H9 (cell line): ENCODE measurements at regions not wholly inside any gene's neighbourhood (a gene's known extent, or its start where the extent isn't known, plus 50 kb on each side); places are given as distances from the start of the nearest gene placed in this dataset.

ENCODE experiments used
- DNase-seq: peaks from one replicate; pipeline ENCODE4 v3.0.0-alpha.2; 2017
- H2AFZ ChIP-seq: one replicate; pipeline ENCODE4 v1.6.1; 2013; ENCODE audit warnings: mild to moderate bottlenecking, low read length, control low read depth, moderate library complexity
- H2AK5ac ChIP-seq: 2 replicates; pipeline ENCODE4 v1.6.1; 2013; ENCODE audit warnings: low read length, control low read depth, mixed read lengths; ENCODE audit not compliant: insufficient read length
- H2BK120ac ChIP-seq: one replicate; pipeline ENCODE4 v1.6.1; 2013; ENCODE audit warnings: low read depth, mild to moderate bottlenecking, low read length, control low read depth, inconsistent platforms; ENCODE audit not compliant: poor library complexity, severe bottlenecking
- H2BK12ac ChIP-seq: 2 replicates; pipeline ENCODE4 v1.6.1; 2013; ENCODE audit warnings: low read length, control low read depth, mixed read lengths, low read depth; ENCODE audit not compliant: insufficient read length
- H2BK15ac ChIP-seq: 2 replicates; pipeline ENCODE4 v1.6.1; 2013; ENCODE audit warnings: low read depth, low read length, control low read depth
- H2BK20ac ChIP-seq: one replicate; pipeline ENCODE4 v1.6.1; 2013; ENCODE audit warnings: low read depth, mild to moderate bottlenecking, low read length, control low read depth, inconsistent platforms; ENCODE audit not compliant: poor library complexity, severe bottlenecking
- H2BK5ac ChIP-seq: 2 replicates; pipeline ENCODE4 v1.6.1; 2013; ENCODE audit warnings: low read length, control low read depth, mixed read lengths; ENCODE audit not compliant: insufficient read length
- H3K14ac ChIP-seq: 2 replicates; pipeline ENCODE4 v1.6.1; 2013; ENCODE audit warnings: low read length, control low read depth; ENCODE audit not compliant: insufficient read depth
- H3K18ac ChIP-seq: 2 replicates; pipeline ENCODE4 v1.6.1; 2013; ENCODE audit warnings: low read depth, mild to moderate bottlenecking, mixed read lengths, low read length, control low read depth; ENCODE audit not compliant: insufficient read length
- H3K23ac ChIP-seq: 2 replicates; pipeline ENCODE4 v1.6.1; 2013; ENCODE audit warnings: low read length, control low read depth, mixed read lengths, low read depth; ENCODE audit not compliant: insufficient read length
- H3K23me2 ChIP-seq: 2 replicates; pipeline ENCODE4 v1.6.1; 2013; ENCODE audit warnings: low read depth, mild to moderate bottlenecking, mixed read lengths, low read length, control low read depth; ENCODE audit not compliant: insufficient read length, poor library complexity, severe bottlenecking
- H3K27ac ChIP-seq: 2 replicates; pipeline ENCODE4 v1.5.1; 2013; ENCODE audit warnings: low read length, control low read depth, mixed read lengths, low read depth; ENCODE audit not compliant: insufficient read length
- H3K27me3 ChIP-seq: 2 replicates; pipeline ENCODE4 v1.6.1; 2013; ENCODE audit warnings: low read length, control low read depth, inconsistent platforms; ENCODE audit not compliant: insufficient read depth
- H3K4ac ChIP-seq: 2 replicates; pipeline ENCODE4 v1.6.1; 2013; ENCODE audit warnings: low read depth, mild to moderate bottlenecking, control low read depth, inconsistent platforms, low read length, moderate library complexity
- H3K4me1 ChIP-seq: 2 replicates; pipeline ENCODE4 v1.6.1; 2013; ENCODE audit warnings: low read length, control low read depth, inconsistent platforms; ENCODE audit not compliant: insufficient read depth
- H3K4me2 ChIP-seq: 2 replicates; pipeline ENCODE4 v1.6.1; 2013; ENCODE audit warnings: low read length, control low read depth, mixed read lengths; ENCODE audit not compliant: insufficient read length, insufficient read depth
- H3K56ac ChIP-seq: 2 replicates; pipeline ENCODE4 v1.6.1; 2013; ENCODE audit warnings: low read depth, mild to moderate bottlenecking, mixed read lengths, low read length, control low read depth; ENCODE audit not compliant: insufficient read length
- H3K79me1 ChIP-seq: 2 replicates; pipeline ENCODE4 v1.6.1; 2013; ENCODE audit warnings: low read depth, mild to moderate bottlenecking, moderate library complexity, low read length, control low read depth, inconsistent platforms; ENCODE audit not compliant: insufficient read depth, poor library complexity, severe bottlenecking
- H3K79me2 ChIP-seq: 2 replicates; pipeline ENCODE4 v1.6.1; 2013; ENCODE audit warnings: low read length, control low read depth, inconsistent platforms; ENCODE audit not compliant: insufficient read depth
- H3K9ac ChIP-seq: 2 replicates; pipeline ENCODE4 v1.6.1; 2013; ENCODE audit warnings: low read length, control low read depth, mixed read lengths; ENCODE audit not compliant: insufficient read length; ENCODE audit errors: extremely low read depth
- H3K9me3 ChIP-seq: one replicate; pipeline ENCODE4 v1.6.1; 2013; ENCODE audit warnings: low read depth, low read length, inconsistent platforms; ENCODE audit not compliant: control insufficient read depth
- H3T11ph ChIP-seq: one replicate; pipeline ENCODE4 v1.6.1; 2013; ENCODE audit warnings: mild to moderate bottlenecking, low read length, control low read depth, inconsistent platforms
- H4K20me1 ChIP-seq: one replicate; pipeline ENCODE4 v1.6.1; 2013; ENCODE audit not compliant: control insufficient read depth, insufficient read length, insufficient read depth
- H4K5ac ChIP-seq: 2 replicates; pipeline ENCODE4 v1.6.1; 2013; ENCODE audit warnings: low read depth, mild to moderate bottlenecking, mixed read lengths, low read length, control low read depth; ENCODE audit not compliant: insufficient read length
- H4K8ac ChIP-seq: replicated peaks from 2 replicates; pipeline ENCODE4 v1.6.1; 2013; ENCODE audit warnings: low read length, control low read depth, mixed read lengths, low read depth; ENCODE audit not compliant: insufficient read length
- H4K91ac ChIP-seq: 2 replicates; pipeline ENCODE4 v1.6.1; 2013; ENCODE audit warnings: low read depth, mild to moderate bottlenecking, moderate library complexity, mixed read lengths, low read length, control low read depth; ENCODE audit not compliant: insufficient read length
- H3K27ac Mint-ChIP-seq, 3 experiments: 2 replicates in 2 of 3; 3 replicates in 1 of 3; pipeline ENCODE4 v1.8.0; 2020 to 2021; ENCODE audit warnings: mixed read lengths in 3 of 3, mild to moderate bottlenecking in 1 of 3, moderate library complexity in 1 of 3
- H3K27me3 Mint-ChIP-seq: 2 replicates; pipeline ENCODE4 v1.8.0; 2021; ENCODE audit warnings: low read depth, mild to moderate bottlenecking, moderate library complexity, mixed read lengths
- H3K36me3 Mint-ChIP-seq, 3 experiments: 2 replicates in 2 of 3; 3 replicates in 1 of 3; pipeline ENCODE4 v1.8.0; 2020 to 2021; ENCODE audit warnings: low read depth in 3 of 3, mixed read lengths in 3 of 3; ENCODE audit not compliant: insufficient read depth in 1 of 3
- H3K4me1 Mint-ChIP-seq, 2 experiments: 2 replicates each; pipeline ENCODE4 v1.8.0; 2020; ENCODE audit warnings: mixed read lengths in 2 of 2
- H3K4me3 Mint-ChIP-seq, 2 experiments: 2 replicates in 1 of 2; 3 replicates in 1 of 2; pipeline ENCODE4 v1.8.0; 2020 to 2021; ENCODE audit warnings: mild to moderate bottlenecking in 2 of 2, mixed read lengths in 2 of 2, moderate library complexity in 1 of 2
- H3K9me3 Mint-ChIP-seq, 2 experiments: 2 replicates in 1 of 2; 3 replicates in 1 of 2; pipeline ENCODE4 v1.8.0; 2020; ENCODE audit warnings: mild to moderate bottlenecking in 2 of 2, mixed read lengths in 2 of 2, moderate library complexity in 1 of 2
- WGBS: extraction: QIAGEN DNeasy Blood & Tissue Kit; methylation state at CpG from one replicate; pipeline ENCODE4 v1.1.7; 2013; ENCODE audit warnings: missing lambda C conversion rate, low lambda C conversion rate, mixed read lengths; ENCODE audit not compliant: insufficient read length; ENCODE audit errors: extremely low coverage; 5-methylcytosine and 5-hydroxymethylcytosine counted together
- TF ChIP-seq, protein P1 (sequence below): fragments of 200-600 bp; sonication (generic); conservative IDR thresholded peaks from 3 replicates; pipeline ENCODE4 v1.8.0; 2021; ENCODE audit warnings: antibody characterized with exemption, mild to moderate bottlenecking

DNA sequence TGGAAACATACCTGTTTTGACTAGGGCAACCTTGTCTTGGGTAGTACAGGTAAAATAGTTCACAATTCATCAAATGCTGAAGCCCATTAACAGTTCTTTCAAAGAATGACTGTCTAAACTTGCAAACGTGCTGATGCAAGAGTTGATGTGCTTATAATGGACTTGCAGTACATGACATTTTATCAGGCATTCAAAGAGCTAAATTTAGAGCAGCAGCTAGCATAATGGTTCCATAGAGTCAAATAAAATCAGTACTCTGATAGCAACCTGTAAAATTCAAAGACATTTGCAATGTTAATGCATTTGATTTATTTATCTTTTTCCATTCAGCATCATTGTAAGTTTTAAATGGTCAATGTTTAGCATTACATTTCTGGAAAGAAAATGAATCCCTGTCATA lies 979.7 kb upstream of the SLC10A2 start:
- Mint-ChIP-seq H3K27ac (no peak overlapping the region), H3K9me3 (no peaks in the 10 kb centered on the region), H3K4me3 (no peak overlapping the region), H3K36me3 (no peaks in the 10 kb centered on the region), H3K4me1 (no peaks in the 10 kb centered on the region), H3K27me3 (no peaks in the 10 kb centered on the region)
- Histone ChIP-seq H3K27ac (no peak overlapping the region), H2AK5ac (no peak overlapping the region), H3K23ac (no peak overlapping the region), H3K23me2 (no peaks in the 10 kb centered on the region), H4K20me1 (no peaks in the 10 kb centered on the region), H3K27me3 (no peaks in the 10 kb centered on the region), H2AFZ (no peak overlapping the region), H4K91ac (no peak overlapping the region), H2BK12ac (no peak overlapping the region), H2BK120ac (no peak overlapping the region), H3K79me1 (no peaks in the 10 kb centered on the region), H4K8ac (no peak overlapping the region), H2BK5ac (no peak overlapping the region), H3K9ac (no peak overlapping the region), H3K56ac (no peak overlapping the region), H3K79me2 (no peaks in the 10 kb centered on the region), H3K18ac (no peak overlapping the region), H3K9me3 (no peaks in the 10 kb centered on the region), H3K4ac (no peak overlapping the region), H2BK20ac (no peak overlapping the region), H3K14ac (no peak overlapping the region), H3K4me2 (no peak overlapping the region), H4K5ac (no peak overlapping the region), H3T11ph (no peak overlapping the region), H2BK15ac (no peak overlapping the region), H3K4me1 (no peaks in the 10 kb centered on the region)
- DNase-seq, result no peak
- no CpG with 5 or more reads among the region's 1 CpG for WGBS
- TF ChIP-seq, protein P1, sequence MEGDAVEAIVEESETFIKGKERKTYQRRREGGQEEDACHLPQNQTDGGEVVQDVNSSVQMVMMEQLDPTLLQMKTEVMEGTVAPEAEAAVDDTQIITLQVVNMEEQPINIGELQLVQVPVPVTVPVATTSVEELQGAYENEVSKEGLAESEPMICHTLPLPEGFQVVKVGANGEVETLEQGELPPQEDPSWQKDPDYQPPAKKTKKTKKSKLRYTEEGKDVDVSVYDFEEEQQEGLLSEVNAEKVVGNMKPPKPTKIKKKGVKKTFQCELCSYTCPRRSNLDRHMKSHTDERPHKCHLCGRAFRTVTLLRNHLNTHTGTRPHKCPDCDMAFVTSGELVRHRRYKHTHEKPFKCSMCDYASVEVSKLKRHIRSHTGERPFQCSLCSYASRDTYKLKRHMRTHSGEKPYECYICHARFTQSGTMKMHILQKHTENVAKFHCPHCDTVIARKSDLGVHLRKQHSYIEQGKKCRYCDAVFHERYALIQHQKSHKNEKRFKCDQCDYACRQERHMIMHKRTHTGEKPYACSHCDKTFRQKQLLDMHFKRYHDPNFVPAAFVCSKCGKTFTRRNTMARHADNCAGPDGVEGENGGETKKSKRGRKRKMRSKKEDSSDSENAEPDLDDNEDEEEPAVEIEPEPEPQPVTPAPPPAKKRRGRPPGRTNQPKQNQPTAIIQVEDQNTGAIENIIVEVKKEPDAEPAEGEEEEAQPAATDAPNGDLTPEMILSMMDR, result no peak
